ENCODE measurements at regions not wholly inside any gene's neighbourhood (a gene's known extent, or its start where the extent isn't known, plus 50 kb on each side); places are given as distances from the start of the nearest gene placed in this dataset.
A peak's percentile ranks its signal among the peaks of the same experiment; 100 is the strongest.

DNA sequence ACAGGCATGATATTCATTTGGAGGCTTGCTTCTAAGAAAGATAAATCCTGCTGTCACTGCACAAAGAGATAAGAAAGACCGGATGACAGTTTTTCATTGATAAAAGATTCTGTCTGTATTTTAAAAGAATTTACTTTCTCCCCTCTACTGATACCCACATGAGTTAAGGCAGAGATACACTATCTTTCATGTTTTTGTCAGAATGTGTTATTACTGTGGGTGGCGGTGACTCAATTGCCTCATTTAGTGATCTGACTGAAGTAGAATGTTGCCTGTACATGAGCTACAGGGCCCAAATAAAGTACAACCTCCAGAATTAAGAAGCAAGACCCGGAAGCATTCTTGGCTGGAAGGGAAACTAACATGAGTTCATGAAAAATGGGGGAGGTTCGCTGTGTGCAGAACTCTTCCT is 480.0 kb downstream of the SLC4A3 start:
- peak; percentile 50 for DNase-seq (ENCODE audit: low spot score)

DNA sequence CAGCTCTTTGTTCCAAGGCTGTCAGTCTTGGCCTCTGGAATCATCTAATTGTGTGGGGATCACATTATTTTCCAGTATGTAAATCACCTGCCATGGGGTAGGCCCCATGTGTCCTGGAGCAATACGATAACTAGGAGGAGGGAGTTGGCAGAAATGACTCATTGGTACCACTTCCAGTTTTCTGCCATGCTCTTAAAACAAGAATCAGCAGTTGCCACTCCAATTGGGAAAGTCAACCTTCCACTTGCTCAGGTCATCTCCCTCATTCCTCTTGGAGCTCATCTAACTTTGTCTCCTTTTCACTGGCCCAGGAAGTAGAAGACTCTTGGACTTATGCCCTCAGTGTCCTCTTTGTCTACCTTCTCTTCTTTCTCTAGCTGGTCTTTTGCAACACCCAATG is 487.0 kb downstream of the SLC4A3 start:
- no peak for DNase-seq (ENCODE audit: low spot score)

DNA sequence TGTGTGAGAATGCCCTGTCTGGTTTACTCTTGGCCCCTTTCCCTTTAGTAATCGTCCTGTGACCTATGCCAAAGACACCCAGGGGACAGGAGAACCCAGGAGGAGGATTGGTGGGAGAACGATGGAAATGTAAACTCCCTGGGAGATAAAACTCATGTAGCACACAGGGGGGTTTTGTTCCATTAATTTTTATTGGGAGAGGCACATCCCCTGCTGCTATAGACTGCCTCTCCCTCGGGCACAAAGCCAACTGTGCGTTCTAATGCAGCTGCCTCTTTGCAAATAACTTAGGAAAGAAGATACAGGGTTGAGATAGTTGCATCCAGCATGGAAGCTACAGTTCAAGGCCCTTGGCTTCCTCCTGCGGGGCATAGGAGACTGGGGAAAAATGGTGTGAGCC is 489.6 kb downstream of the SLC4A3 start:
- no peak for DNase-seq (ENCODE audit: low spot score)

DNA sequence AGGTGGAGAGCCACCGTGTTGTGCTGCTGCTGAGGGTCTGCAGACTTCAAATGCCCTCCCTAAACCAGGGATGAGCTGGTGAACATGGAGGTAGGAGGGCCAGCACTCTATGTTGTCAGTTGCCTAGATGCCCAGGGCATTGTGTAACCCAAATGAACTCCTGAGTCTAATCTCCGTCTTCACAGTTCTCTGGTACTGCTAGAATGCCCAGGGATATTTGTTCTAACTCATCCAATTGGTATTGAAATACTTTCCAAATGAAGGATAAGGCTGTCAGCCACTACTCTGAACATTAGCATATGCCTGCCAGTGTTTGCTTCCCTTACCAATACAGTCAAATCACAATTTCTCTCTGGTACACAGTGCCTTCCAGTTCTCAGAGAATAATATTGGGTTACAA is 492.6 kb downstream of the SLC4A3 start:
- no peak for DNase-seq (ENCODE audit: low spot score)

DNA sequence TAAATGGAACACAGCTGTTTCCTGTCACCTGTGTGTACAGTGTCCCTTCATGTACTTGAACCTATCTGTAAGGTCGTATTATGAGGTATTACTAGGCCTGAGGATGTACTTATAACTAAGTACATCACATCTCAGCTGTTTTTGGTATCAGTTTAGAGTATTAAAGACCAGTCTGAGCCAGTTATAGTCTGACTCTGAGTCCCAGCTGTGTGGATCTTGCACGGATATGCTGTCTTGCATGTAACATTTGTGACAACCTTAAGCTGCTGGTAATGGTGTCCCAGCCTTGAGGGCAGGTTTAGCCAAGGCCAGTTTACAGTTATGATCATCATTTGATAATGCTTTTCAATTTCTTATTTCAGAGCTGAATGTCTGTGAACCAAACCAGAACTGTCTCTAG is 496.3 kb downstream of the SLC4A3 start:
- no peak for DNase-seq (ENCODE audit: low spot score)

DNA sequence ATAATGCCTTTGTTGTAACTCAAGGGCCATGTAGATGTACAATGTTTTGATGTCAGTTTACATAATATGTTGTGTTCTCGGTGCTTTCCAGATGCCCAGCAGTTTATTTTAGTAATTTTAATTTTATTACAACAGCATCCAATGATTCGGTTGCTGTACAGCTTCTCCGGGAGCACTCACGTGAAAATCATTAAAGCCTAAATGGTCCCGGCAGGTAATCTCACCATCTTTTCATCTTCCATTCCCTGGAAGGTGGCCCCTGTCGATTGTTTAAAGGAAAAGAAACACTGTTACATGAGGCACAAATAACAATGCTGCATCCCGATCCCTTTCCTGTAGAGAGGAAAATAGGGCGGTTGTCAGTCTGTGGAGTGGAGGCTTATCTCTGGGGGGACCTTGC is 498.1 kb downstream of the SLC4A3 start:
- DNase-seq (ENCODE audit: low spot score) = no peak

DNA sequence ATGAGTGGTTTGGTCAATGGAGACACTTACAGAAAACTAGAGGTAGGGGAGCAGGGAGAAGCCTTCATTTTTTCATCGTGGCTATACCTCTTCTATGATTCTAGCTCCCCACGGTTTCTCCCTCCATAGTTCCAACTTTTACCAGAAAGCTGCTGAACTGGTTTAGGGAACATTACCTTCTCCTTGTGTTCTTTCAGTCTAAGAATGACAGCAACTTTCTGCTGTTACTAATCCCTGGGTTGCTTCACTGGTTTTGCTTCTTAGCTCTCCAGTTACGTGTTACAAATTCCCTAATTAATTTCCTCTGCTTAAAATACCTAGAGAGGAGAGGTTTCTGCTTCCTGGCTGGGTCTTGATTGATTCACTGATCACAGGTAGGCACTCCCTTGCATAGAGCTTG is 499.9 kb downstream of the SLC4A3 start:
- DNase-seq (ENCODE audit: low spot score) = peak; percentile 20

DNA sequence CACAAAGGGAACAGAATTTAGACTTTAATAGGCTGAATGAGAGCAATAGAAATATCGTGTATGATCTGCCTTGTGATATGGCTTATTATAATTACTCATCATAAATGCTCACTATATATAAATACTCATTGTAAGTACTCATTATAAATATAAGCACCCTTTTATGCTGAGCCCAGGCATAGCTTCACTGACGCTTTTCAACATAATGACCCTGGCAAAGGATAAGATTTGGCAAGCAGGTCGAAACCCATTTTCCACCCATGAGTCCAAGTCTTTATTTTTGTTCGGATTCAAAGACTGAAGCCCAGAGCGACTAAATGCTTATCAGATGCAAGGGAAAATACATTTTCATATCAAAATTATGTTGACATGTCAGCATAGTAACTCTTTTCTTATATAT is 500.4 kb downstream of the SLC4A3 start:
- DNase-seq (ENCODE audit: low spot score) = no peak

DNA sequence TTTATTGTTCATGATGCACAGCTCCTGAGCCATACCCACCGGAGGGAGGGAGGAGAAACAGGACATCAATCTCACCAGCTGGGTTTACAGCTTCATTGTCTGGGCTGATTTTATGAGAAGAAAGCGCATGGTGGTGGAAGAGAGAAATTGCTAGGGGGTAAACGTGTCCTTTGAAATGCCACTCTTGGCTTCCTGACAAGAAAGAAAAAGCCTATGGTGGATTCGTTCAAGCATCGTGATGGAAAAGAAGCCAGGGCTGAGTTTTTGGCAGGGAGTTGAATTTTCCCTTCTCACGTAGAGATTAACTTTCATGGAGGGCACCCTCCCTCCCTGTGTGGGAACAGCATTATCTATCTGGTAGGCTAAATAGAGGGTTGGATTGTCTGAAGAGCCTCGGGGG is 502.0 kb downstream of the SLC4A3 start:
- no peak for DNase-seq (ENCODE audit: low spot score)

DNA sequence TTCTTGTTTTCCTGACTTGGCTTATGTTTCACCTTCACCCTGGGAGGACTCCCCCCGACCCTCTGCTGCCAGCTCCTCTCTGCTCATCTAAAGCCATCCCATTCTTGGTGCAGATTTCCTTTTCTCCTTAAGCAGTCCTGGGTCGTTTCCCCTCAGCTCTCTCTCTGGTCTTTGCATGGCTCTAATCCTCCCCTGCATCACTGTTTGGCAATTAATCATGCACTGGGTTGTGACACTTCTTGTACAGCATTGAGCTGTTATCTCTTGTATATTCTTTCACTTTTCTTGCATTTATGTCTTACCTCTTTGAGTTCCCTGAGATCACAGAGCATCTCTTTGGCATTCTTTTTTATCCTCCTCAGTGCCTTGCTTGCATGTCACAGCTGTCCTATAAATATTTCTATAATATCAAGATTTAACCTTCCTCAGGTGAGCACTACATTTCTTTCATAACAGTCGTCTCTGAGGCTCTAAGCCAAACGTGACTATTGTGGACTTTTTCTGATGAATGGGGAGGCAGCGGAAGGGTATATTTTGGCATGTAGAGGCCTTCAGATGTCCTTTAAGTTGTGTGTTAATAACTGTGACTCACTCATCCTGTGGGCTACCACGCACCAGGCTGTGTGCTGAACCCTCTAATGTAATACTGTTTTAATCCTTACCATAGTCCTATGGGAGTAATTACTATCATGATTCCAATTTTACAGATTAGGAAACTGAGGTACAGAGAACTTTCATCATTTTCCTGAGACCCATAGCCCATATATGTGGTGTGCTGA is 507.5 kb downstream of the SLC4A3 start:
- no peak for DNase-seq (ENCODE audit: low spot score)

DNA sequence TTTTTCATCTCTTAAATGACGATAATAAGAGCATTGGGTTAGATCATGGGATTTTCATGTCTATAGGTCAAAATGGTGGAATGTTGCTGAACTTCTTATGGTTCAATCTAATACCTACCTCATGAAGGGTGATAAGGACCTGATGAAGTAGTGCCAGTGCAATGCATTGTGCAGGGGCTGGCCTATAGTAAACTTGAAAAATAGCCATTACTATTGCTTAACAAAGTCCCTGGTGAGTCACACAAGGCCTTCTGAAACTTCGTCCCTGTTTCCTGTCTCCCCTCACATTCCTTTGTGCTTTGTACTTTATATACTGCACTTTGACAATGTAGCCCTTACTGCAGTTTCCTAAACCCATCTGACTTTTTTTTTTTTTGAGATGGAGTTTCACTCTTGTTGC is 515.9 kb downstream of the SLC4A3 start:
- DNase-seq (ENCODE audit: low spot score) = peak; percentile 14

DNA sequence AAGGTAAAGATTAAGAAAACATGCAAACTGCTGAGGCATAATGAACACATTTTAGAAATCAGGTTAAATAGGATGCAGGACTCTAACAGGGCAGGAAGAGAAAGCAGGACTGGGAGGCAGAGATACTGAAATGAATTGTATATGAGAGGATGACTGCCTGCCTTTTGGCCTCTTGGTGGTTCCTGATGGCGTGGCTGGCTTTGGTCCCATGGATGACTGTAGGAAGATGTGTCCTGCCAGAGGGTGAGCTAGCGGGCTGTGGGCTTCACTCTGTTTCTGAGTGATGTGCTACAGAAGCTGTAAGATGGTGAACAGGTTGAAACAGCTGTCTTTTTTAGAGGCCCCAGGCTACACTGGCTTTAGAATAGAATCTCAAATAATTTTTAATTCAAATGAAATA is 517.0 kb downstream of the SLC4A3 start:
- DNase-seq (ENCODE audit: low spot score) = no peak

DNA sequence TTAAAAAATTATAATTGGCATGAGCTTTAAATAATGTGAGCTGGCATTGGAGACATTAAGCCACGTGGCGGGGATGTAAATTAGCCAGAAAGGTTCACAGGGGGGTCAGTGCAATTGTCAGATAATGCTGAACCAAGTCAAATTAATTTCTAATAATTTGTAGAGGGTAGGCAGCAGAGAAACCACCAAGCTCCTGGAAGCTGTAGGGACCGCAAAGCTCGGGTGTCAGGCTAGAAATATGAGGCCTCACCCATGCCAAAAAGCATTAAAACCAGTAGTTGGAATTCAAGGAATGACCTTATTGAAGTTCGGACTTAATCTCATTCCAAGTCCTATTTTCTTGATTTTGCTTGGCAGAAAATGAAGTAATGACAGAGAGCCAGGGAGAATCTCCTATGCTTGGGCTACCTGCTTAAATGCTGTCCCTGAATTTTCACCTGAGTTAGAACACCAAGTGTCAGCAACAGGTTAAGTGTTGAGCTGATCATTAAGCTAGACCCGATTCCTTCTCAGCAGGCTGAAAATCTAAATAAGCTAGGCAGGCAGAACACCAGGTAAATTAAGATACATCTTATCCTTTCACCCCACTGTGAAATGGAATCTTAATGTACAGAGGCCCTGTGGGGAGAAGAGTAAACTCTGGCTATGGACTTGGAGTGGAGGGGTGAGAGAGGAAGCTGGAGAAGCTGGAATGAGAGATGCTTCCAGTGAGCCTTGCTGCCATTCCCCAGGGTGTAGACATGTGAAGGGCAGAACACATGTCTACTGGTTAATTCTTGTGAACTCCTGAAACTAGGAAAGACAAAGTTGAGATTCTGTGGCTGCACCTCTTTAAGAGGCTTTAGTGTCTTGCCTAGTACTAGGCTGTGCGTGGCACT is 520.0 kb downstream of the SLC4A3 start:
- peak; percentile 18 for DNase-seq (ENCODE audit: low spot score)

DNA sequence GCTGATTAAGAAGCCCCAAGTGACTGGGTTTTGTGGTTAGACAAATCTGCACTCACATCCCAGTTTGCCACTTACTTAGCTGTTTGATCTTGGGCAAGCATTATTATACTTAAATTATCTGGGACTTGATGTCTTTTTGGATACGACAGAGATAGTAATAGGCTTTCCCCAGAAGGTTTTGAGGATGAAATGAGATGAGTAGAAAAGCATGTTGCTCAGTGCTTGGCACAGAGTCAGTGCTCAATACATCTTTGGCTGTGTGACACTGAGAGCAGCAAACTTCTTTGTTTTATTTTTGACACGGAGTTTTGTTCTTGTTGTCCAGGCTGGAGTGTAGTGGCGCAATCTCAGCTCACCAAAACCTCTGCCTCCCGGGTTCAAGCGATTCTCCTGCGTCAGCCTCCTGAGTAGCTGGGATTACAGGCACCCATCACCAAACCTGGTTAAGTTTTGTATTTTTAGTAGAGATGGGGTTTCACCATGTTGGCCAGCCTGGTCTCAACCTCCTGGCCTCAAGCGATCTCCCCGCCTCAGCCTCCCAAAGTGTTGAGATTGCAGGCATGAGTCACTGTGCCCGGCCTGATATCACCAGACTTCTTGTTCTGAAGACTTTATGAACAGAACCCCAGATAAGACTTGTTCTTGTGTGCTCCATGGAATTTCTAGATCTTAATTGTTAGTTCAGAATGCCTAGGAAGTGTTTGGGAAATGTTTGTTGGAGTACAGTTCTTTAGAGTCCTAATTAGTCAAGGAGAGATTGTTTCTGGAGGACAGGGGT is 521.2 kb downstream of the SLC4A3 start:
- no peak for DNase-seq (ENCODE audit: low spot score)

DNA sequence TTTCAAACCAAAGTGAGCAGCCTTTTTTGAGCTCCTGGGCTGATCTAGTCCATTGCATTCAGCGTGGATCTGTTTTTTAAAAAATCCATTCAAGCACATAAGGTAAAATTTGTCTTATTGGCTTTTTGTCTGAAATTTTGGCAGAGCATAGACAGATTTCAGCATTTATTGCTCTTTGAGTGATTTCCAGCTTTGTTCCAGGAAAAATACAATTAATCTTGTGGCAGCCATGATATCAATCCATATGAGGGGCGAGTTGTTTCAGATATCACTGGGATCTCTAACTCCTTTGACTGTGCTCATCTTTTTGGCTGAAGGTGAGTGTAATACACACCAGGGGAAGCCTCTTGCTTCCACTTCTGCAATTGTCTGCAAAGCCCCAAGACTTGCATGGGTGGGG is 523.9 kb downstream of the SLC4A3 start:
- no peak for DNase-seq (ENCODE audit: low spot score)

DNA sequence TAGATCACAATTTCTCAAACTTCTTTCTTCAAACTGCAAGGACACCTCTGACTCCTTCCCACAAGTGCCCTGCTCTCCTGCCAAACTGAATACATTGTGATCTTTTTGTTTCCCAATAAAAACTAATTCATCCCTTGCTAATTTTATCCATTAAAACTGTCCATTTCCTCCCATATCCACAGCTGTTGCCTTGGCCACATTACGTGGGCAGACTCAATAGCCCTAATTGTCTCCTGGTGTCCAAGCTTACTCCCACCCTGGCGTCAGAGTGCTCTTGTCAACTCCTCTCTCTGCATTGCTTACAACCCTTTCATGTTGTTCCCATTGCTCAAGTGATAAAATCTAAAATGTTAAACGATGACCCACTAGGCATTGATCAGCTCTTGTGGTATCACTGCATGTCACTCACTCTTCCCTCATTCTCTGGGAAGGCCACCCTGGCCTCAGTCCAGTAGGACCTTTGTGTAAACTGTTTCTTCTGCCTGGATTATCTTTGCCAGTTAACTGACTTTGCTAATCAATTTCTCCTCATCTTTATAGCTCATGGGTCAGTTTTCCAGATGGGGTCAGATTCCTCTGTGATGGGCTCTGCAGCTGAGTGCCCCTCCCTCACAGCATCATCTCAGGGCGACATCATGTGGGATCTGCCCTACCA is 525.0 kb downstream of the SLC4A3 start:
- no peak for DNase-seq (ENCODE audit: low spot score)

DNA sequence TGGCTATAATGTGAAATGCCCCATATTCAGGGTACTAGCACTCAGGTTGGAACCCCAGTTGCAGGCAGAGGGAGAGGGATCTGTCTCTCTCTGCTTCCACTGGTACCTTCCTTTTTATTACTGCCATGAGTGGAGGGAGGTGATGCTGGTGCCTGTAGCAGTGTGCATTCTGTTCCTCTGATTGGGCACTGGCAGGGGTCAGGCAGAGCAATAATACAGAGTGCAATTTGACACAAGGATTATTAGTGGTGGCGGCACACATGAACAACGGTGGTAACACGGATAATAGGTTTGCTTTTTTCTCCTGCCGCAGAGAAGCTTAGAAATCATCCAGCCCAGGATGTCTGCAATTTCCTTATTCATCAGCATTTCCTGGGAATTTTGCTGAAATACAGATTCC is 525.7 kb downstream of the SLC4A3 start:
- no peak for DNase-seq (ENCODE audit: low spot score)

DNA sequence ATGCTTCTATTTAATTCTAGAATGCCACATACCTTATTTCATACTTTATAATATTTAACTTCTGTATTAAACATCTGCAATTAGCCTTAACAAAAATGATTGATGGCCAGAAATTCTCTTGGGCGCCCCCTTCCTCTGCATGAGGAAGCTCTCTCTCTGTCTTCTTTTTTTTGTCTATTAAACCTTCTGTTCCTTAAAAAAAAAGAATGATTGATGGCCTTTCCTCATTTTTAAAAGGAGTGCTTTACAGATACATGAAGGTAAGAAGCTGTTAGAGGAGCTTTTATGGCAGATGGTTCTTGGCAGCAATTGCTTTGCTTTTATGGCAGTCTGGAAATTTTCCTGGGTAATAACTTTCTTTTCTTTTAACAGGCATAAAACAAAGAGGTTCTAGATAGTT is 526.9 kb downstream of the SLC4A3 start:
- no peak for DNase-seq (ENCODE audit: low spot score)

DNA sequence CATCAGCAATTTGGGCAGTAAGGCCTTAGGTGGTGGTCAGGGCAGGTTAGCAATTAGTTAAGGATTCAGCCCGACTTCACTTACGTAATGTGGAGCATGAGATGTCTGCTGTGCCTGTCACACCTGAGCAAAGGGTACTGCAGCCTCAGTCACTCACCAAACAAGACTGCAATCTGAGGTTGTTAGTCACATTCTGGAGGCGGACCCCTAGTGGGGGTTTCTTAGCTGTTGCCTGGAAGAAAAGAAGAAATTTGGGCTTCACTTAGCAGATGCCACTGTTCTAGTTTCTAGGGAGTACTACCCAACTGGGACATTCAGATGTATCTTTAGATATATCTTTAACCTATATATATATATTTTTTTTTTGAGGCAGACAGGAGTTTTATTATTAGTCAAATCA is 529.9 kb downstream of the SLC4A3 start:
- DNase-seq (ENCODE audit: low spot score) = no peak

DNA sequence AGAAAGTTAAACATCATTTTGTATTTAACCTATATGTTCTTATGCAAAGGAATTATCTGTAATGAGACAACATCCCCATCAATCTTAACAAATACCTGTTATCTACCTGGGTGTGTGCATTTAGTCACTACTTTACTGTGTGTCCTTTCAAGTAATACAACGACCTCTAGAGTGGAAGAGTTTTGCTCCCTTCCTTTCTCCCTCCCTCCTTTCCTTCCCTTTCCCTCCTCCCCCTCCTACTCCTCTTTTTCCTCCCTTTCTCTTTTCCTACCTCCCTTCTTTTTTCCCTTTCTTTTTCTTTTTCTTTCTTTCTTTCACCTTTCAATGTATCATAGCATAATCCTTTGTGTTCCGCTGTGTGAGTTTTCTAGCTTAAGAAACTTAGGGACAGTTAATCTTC is 532.3 kb downstream of the SLC4A3 start:
- DNase-seq (ENCODE audit: low spot score) = no peak

DNA sequence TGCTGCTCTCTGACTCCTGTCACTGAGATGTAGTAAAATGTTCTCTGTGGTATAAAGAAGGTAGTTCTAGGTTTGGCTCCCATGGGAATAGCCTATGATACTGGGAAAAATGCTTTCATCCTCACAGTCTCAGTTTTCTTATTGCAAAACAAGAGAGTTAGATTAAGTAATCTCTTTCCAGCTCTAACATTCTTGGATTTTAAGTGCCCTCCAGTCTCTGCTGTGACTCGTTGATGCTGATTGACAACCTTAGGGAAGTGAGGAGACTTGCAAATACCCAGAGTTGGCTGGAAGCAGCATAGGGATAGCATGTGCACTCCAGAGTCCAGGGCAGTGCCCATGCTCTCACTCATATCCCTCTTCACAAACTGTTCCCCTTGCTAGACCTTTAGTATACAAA is 534.9 kb downstream of the SLC4A3 start:
- no peak for DNase-seq (ENCODE audit: low spot score)

DNA sequence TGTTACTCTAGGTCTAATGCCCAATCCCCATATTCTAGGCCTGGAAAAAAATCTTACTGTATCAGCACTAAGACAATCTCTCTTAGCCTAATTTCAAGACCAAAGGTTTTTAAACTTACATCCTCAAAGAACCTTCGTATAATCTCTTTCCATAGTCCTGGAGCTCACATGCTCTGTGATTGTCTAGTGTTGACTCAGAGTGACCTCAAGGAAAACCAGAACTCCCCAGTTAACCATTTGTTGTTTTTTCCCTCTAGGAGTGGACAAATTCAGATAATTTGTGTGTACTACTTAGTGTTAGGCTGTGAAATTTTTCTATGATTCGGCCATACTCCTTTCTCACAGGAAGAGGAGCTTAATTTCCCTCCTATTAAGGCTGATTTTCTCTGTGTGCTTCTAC is 536.1 kb downstream of the SLC4A3 start:
- no peak for DNase-seq (ENCODE audit: low spot score)
